H1 (cell line): ENCODE measurements at regions not wholly inside any gene's neighbourhood (a gene's known extent, or its start where the extent isn't known, plus 50 kb on each side); places are given as distances from the start of the nearest gene placed in this dataset.

Source experiments
- CTCF ChIA-PET: fragments of 300-600 bp; sonication (Branson Sonifier 250); formaldehyde crosslinking; loops from one replicate; lab custom pipeline; 2021; ENCODE audit not compliant: partially characterized antibody; lab: Charles Lee
- POLR2A ChIA-PET: fragments of 300-600 bp; sonication (Branson Sonifier 250); formaldehyde crosslinking; loops from one replicate; lab custom pipeline; 2021; ENCODE audit warnings: inconsistent platforms; ENCODE audit not compliant: partially characterized antibody; lab: Charles Lee
- DNase-seq, 2 experiments: peaks; one replicate each; pipeline versions ENCODE4 v3.0.0 to v3.0.0-alpha.2; 2010 to 2022; ENCODE audit warnings: low spot score in 2 of 2, low read depth in 1 of 2, mixed read lengths in 1 of 2
- FAIRE-seq: peaks from 2 replicates; lab custom pipeline; 2011; peaks lifted over from hg19 to GRCh38; lab: Jason Lieb, UNC
- H2AFZ ChIP-seq: 2 replicates; pipeline ENCODE4 v1.8.1; 2012; ENCODE audit warnings: low read length, inconsistent platforms
- H2AK5ac ChIP-seq: 2 replicates; pipeline ENCODE4 v1.6.1; 2013; ENCODE audit warnings: low read depth, low read length
- H2BK120ac ChIP-seq: replicated peaks from 2 replicates; pipeline ENCODE3; 2013; ENCODE audit warnings: low read depth, low read length, inconsistent platforms
- H2BK12ac ChIP-seq: 2 replicates; pipeline ENCODE4 v1.6.1; 2013; ENCODE audit warnings: low read depth, low read length
- H2BK15ac ChIP-seq: 2 replicates; pipeline ENCODE4 v1.6.1; 2013; ENCODE audit warnings: low read length
- H2BK20ac ChIP-seq: 2 replicates; pipeline ENCODE4 v1.6.1; 2013; ENCODE audit warnings: low read length
- H2BK5ac ChIP-seq: 2 replicates; pipeline ENCODE4 v1.6.1; 2013; ENCODE audit warnings: low read depth, low read length
- H3K14ac ChIP-seq: 2 replicates; pipeline ENCODE4 v1.6.1; 2013; ENCODE audit warnings: inconsistent platforms; ENCODE audit not compliant: insufficient read length
- H3K18ac ChIP-seq: 2 replicates; pipeline ENCODE4 v1.6.1; 2013; ENCODE audit warnings: low read length; ENCODE audit errors: extremely low read depth
- H3K23ac ChIP-seq: 2 replicates; pipeline ENCODE4 v1.6.1; 2013; ENCODE audit warnings: inconsistent platforms; ENCODE audit not compliant: insufficient read length
- H3K23me2 ChIP-seq: 2 replicates; pipeline ENCODE4 v1.6.1; 2013; ENCODE audit warnings: low read depth, low read length
- H3K27ac ChIP-seq: 2 replicates; pipeline ENCODE4 v1.6.1; 2011; ENCODE audit warnings: low read depth, low read length, inconsistent platforms
- H3K27me3 ChIP-seq, 4 experiments: replicated peaks in 1 of 4; 1 replicate in 1 of 4; 2 replicates in 3 of 4; pipeline versions ENCODE4 v1.6.1 to v1.8.1; 2011 to 2013; ENCODE audit warnings: low read length in 3 of 4, mild to moderate bottlenecking in 3 of 4, inconsistent platforms in 2 of 4, mixed read lengths in 2 of 4, moderate library complexity in 1 of 4; ENCODE audit not compliant: control insufficient read depth in 3 of 4, insufficient read depth in 3 of 4; ENCODE audit errors: extremely low read depth in 1 of 4
- H3K36me3 ChIP-seq, 4 experiments: 2 replicates each; pipeline versions ENCODE4 v1.6.1 to v1.8.1; 2011 to 2013; ENCODE audit warnings: mild to moderate bottlenecking in 4 of 4, low read length in 3 of 4, moderate library complexity in 2 of 4, control low read depth in 1 of 4, inconsistent platforms in 1 of 4; ENCODE audit not compliant: insufficient read depth in 4 of 4, control insufficient read depth in 2 of 4
- H3K4ac ChIP-seq: replicated peaks from 2 replicates; pipeline ENCODE3; 2013; ENCODE audit warnings: low read length, low read depth, mixed read lengths, inconsistent platforms; ENCODE audit not compliant: insufficient read length
- H3K4me1 ChIP-seq, 4 experiments: replicated peaks in 1 of 4; 1 replicate in 1 of 4; 2 replicates in 3 of 4; pipeline versions ENCODE4 v1.6.1 to v1.8.1; 2011 to 2013; ENCODE audit warnings: low read length in 3 of 4, inconsistent platforms in 2 of 4, mixed read lengths in 1 of 4; ENCODE audit not compliant: insufficient read depth in 4 of 4, control insufficient read depth in 3 of 4
- H3K4me2 ChIP-seq, 2 experiments: 2 replicates each; pipeline versions ENCODE4 v1.6.1 to v1.8.1; 2011 to 2013; ENCODE audit warnings: low read depth in 2 of 2, low read length in 2 of 2, control low read depth in 1 of 2, inconsistent platforms in 1 of 2, mild to moderate bottlenecking in 1 of 2; ENCODE audit not compliant: insufficient read depth in 1 of 2
- H3K4me3 ChIP-seq, 4 experiments: fragments of 200-600, 300-600 bp in 1 of 4; sonication (generic), shearing (Covaris generic), sonication (Bioruptor Twin) in 1 of 4; 2 replicates each; pipeline versions ENCODE4 v1.5.1 to v1.8.1; 2011 to 2016; ENCODE audit warnings: low read length in 4 of 4, low read depth in 3 of 4, control low read depth in 2 of 4, inconsistent platforms in 2 of 4, mild to moderate bottlenecking in 2 of 4, mixed read lengths in 1 of 4, moderate library complexity in 1 of 4; ENCODE audit not compliant: insufficient read depth in 2 of 4; ENCODE audit errors: extremely low read depth in 1 of 4
- H3K56ac ChIP-seq: replicated peaks from 2 replicates; pipeline ENCODE3; 2013; ENCODE audit warnings: low read depth, mild to moderate bottlenecking, mixed read lengths, low read length, inconsistent platforms; ENCODE audit not compliant: insufficient read length
- H3K79me1 ChIP-seq: 2 replicates; pipeline ENCODE4 v1.6.1; 2013; ENCODE audit warnings: low read depth, low read length, control low read depth
- H3K79me2 ChIP-seq, 2 experiments: 2 replicates each; pipeline versions ENCODE4 v1.6.1 to v1.8.1; 2012 to 2013; ENCODE audit warnings: low read length in 2 of 2, mild to moderate bottlenecking in 2 of 2, inconsistent platforms in 1 of 2; ENCODE audit not compliant: insufficient read depth in 2 of 2, control insufficient read depth in 1 of 2
- H3K9ac ChIP-seq, 4 experiments: replicated peaks in 1 of 4; 1 replicate in 1 of 4; 2 replicates in 3 of 4; pipeline versions ENCODE4 v1.6.1 to v1.8.1; 2011 to 2013; ENCODE audit warnings: low read depth in 3 of 4, low read length in 3 of 4, control low read depth in 2 of 4, mild to moderate bottlenecking in 2 of 4, moderate library complexity in 2 of 4, inconsistent platforms in 1 of 4; ENCODE audit errors: extremely low read depth in 1 of 4
- H3K9me3 ChIP-seq, 2 experiments: 2 replicates each; pipeline versions ENCODE4 v1.6.1 to v1.8.1; 2012 to 2013; ENCODE audit warnings: mild to moderate bottlenecking in 2 of 2, moderate library complexity in 2 of 2, control low read depth in 1 of 2, inconsistent platforms in 1 of 2, low read depth in 1 of 2, low read length in 1 of 2, mixed read lengths in 1 of 2; ENCODE audit not compliant: insufficient read depth in 2 of 2
- H4K20me1 ChIP-seq, 2 experiments: replicated peaks in 1 of 2; 2 replicates each; pipeline versions ENCODE3 to v1.8.1; 2011 to 2013; ENCODE audit warnings: inconsistent platforms in 2 of 2, low read length in 2 of 2, mild to moderate bottlenecking in 1 of 2; ENCODE audit not compliant: insufficient read depth in 2 of 2, control insufficient read depth in 1 of 2
- H4K5ac ChIP-seq: 2 replicates; pipeline ENCODE4 v1.6.1; 2013; ENCODE audit warnings: low read length, low read depth, mixed read lengths, inconsistent platforms; ENCODE audit not compliant: insufficient read length
- H4K8ac ChIP-seq: 2 replicates; pipeline ENCODE4 v1.8.0; 2013; ENCODE audit warnings: mild to moderate bottlenecking, moderate library complexity, low read length, inconsistent platforms; ENCODE audit not compliant: insufficient read depth; ENCODE audit errors: extremely low read depth
- H4K91ac ChIP-seq: replicated peaks from 2 replicates; pipeline ENCODE3; 2013; ENCODE audit warnings: low read length, mixed read lengths, inconsistent platforms; ENCODE audit not compliant: insufficient read length
- FOSL1 ChIP-seq: IDR thresholded peaks from 2 replicates; pipeline ENCODE4 v1.6.1; 2011; ENCODE audit warnings: mild to moderate bottlenecking, low read depth, low read length, moderate library complexity; ENCODE audit not compliant: insufficient read depth
- GTF2F1 ChIP-seq: IDR thresholded peaks from 2 replicates; pipeline ENCODE4 v1.6.1; 2012; ENCODE audit warnings: low read depth, low read length, improper control_type of control experiment, borderline replicate concordance
- MAFK ChIP-seq: IDR thresholded peaks from 2 replicates; pipeline ENCODE4 v1.6.1; 2012; ENCODE audit warnings: low read depth, mild to moderate bottlenecking, improper control_type of control experiment, low read length
- RBBP5 ChIP-seq: IDR thresholded peaks from 2 replicates; pipeline ENCODE4 v1.7.1; 2012; ENCODE audit warnings: low read depth, mild to moderate bottlenecking, inconsistent platforms, low read length, moderate library complexity, borderline replicate concordance
- SAP30 ChIP-seq: fragments of 300-600 bp; sonication (generic); IDR thresholded peaks from 2 replicates; pipeline ENCODE4 v1.7.1; 2012; ENCODE audit warnings: low read length, moderate library complexity, mild to moderate bottlenecking, inconsistent platforms; ENCODE audit not compliant: insufficient read depth, insufficient replicate concordance
- SP1 ChIP-seq: IDR thresholded peaks from 2 replicates; pipeline ENCODE4 v1.6.1; 2011; ENCODE audit warnings: low read depth, low read length
- SP4 ChIP-seq: IDR thresholded peaks from 2 replicates; pipeline ENCODE4 v1.6.1; 2012; ENCODE audit warnings: low read length, inconsistent platforms
- SUZ12 ChIP-seq: fragments of 200-600 bp; sonication (generic); IDR thresholded peaks from 2 replicates; pipeline ENCODE4 v1.6.1; 2012; ENCODE audit warnings: mild to moderate bottlenecking, inconsistent platforms, low read length, moderate library complexity, mixed read lengths
- WGBS, 2 experiments: shearing (Covaris generic) in 1 of 2; methylation state at CpG; one replicate each; pipeline versions ENCODE4 v1.1.6 to v1.1.7; 2013 to 2015; ENCODE audit warnings: low lambda C conversion rate in 2 of 2, mixed read lengths in 2 of 2, inconsistent platforms in 1 of 2, low coverage in 1 of 2, missing lambda C conversion rate in 1 of 2; ENCODE audit not compliant: insufficient replicate concordance in 2 of 2, insufficient coverage in 1 of 2, insufficient read length in 1 of 2; ENCODE audit errors: extremely low coverage in 1 of 2, missing lambda C conversion rate in 1 of 2; 5-methylcytosine and 5-hydroxymethylcytosine counted together
- TF ChIP-seq, protein P1 (sequence below): IDR thresholded peaks from 2 replicates; pipeline ENCODE4 v1.6.1; 2012; ENCODE audit warnings: low read length, inconsistent platforms

DNA sequence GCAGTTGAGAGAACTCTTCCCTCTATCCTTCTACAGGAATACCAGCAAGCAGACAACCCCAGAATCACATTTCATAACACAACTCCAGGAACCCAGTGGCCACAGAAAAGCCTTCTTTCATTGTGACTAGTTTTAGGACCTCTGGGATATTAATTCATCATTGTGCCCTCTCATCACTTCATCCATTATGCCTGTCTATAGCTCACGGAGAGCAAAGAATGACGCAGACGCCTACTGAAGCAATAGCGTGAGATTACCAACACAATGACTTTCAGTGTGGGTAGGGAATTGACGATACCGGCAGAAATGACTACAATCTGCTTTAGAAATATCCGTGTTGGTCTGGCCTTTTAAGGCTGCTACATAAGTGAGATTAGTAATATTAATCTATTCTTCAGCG is 158.1 kb upstream of the FOXG1 start:
- FAIRE-seq = no peak
- no peak overlapping the region for H2BK20ac ChIP-seq
- H3K79me2 ChIP-seq = no peaks in the 10 kb centered on the region
- no peak overlapping the region for H3K14ac ChIP-seq
- no peak overlapping the region for H3K4ac ChIP-seq
- ChIA-PET CTCF (interaction anchor here (0.5 to 1.8 kb wide), 8 partner anchors 10 to 1320 kb away, joined by 3 to 14 read pairs (median 3); no protein-coding TSS in a partner anchor), POLR2A (no interaction called here)
- no peak overlapping the region for H3K4me3 ChIP-seq
- H4K8ac ChIP-seq = no peak overlapping the region
- H4K20me1 ChIP-seq = no peaks in the 10 kb centered on the region
- H4K5ac ChIP-seq = no peak overlapping the region
- no peaks in the 10 kb centered on the region for H3K4me1 ChIP-seq
- no peak overlapping the region for H3K27ac ChIP-seq
- H3K56ac ChIP-seq = no peak overlapping the region
- no peak for DNase-seq
- no peak overlapping the region for H2AK5ac ChIP-seq
- no peak overlapping the region for H3K18ac ChIP-seq
- no peak overlapping the region for H2BK15ac ChIP-seq
- H2BK12ac ChIP-seq = no peak overlapping the region
- H4K91ac ChIP-seq = no peak overlapping the region
- no peak overlapping the region for H2BK5ac ChIP-seq
- 86% methylated on average over 8 of the region's 8 CpGs; no CpG with 5 or more reads in 1 of the 2 experiments for WGBS, 2 experiments
- no peak overlapping the region for H3K9ac ChIP-seq
- no peak overlapping the region for H2BK120ac ChIP-seq
- H3K23me2 ChIP-seq = no peaks in the 10 kb centered on the region
- H2AFZ ChIP-seq = no peak overlapping the region
- no peak overlapping the region for H3K23ac ChIP-seq
- H3K9me3 ChIP-seq = no peaks in the 10 kb centered on the region
- no peak overlapping the region for H3K4me2 ChIP-seq
- H3K27me3 ChIP-seq = no peaks in the 10 kb centered on the region
- TF ChIP-seq SP1 (no peak), MAFK (no peak), RBBP5 (no peak), GTF2F1 (no peak), SAP30 (no peak), FOSL1 (no peak), SUZ12 (no peak), SP4 (no peak)
- TF ChIP-seq, protein P1, sequence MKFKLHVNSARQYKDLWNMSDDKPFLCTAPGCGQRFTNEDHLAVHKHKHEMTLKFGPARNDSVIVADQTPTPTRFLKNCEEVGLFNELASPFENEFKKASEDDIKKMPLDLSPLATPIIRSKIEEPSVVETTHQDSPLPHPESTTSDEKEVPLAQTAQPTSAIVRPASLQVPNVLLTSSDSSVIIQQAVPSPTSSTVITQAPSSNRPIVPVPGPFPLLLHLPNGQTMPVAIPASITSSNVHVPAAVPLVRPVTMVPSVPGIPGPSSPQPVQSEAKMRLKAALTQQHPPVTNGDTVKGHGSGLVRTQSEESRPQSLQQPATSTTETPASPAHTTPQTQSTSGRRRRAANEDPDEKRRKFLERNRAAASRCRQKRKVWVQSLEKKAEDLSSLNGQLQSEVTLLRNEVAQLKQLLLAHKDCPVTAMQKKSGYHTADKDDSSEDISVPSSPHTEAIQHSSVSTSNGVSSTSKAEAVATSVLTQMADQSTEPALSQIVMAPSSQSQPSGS = no peak
- no peaks in the 10 kb centered on the region for H3K36me3 ChIP-seq
- H3K79me1 ChIP-seq = no peaks in the 10 kb centered on the region
